ENCODE measurements at regions not wholly inside any gene's neighbourhood (a gene's known extent, or its start where the extent isn't known, plus 50 kb on each side); places are given as distances from the start of the nearest gene placed in this dataset.

DNA sequence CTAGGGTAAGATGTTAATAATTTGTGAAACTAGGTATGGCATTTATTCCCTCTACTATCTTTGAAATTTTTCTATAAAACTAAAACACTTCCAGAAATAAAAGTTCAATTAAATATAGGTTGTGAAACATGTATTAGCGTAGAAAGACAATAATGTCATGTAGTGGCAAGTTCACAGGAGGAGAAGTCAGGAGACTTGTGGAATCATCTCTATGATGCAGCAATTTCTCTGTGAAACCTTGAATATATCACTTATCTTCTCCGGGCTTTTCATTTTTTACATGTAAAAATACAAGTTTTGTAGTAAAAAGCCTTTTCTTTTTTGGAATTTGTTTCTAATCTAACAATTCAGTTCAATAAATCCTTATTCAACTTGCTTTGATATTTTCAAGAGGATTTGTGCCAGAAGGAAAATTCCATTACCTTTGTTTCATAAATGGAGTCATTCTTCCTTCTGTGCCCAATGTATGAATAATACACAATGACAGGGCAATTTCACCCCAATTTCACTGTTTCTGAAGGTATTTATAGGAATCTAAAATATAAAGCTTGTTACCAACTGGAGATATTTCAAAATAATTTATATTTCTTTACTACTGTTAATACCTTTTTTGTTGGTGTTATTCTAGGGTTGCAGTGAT lies 758.3 kb downstream of the FAM181B start:
- no peak overlapping the region for H2BK120ac ChIP-seq (ENCODE audit: low read depth, low read length)
- H3K14ac ChIP-seq (ENCODE audit: low read length in 2 of 2): no peak overlapping the region
- no peak overlapping the region for H2AFZ ChIP-seq (ENCODE audit: low read depth, low read length)
- no peak overlapping the region for H3K27ac ChIP-seq (ENCODE audit: low read length, poor library complexity, severe bottlenecking)
- no peaks in the 10 kb centered on the region for H3K79me1 ChIP-seq (replicated peaks; ENCODE audit: low read length, poor library complexity, severe bottlenecking)
- no peak overlapping the region for H3K4ac ChIP-seq (ENCODE audit: low read depth in 1 of 2, low read length in 2 of 2)
- H3K23ac ChIP-seq (ENCODE audit: low read length in 2 of 2): no peak overlapping the region
- H2AK5ac ChIP-seq (ENCODE audit: low read length, severe bottlenecking): no peak overlapping the region
- H3K4me2 ChIP-seq (ENCODE audit: low read length, poor library complexity, severe bottlenecking): no peak overlapping the region
- no CpG with 5 or more reads among the region's 2 CpGs for WGBS
- H2BK15ac ChIP-seq (ENCODE audit: low read depth, poor library complexity, severe bottlenecking): no peak overlapping the region
- H3K4me3 ChIP-seq (ENCODE audit: insufficient read depth in 1 of 2, low read depth in 1 of 2, low read length in 2 of 2): no peak overlapping the region
- DNase-seq: no peak
- H3K4me1 ChIP-seq (ENCODE audit: control insufficient read depth, insufficient read depth, low read depth, low read length): no peaks in the 10 kb centered on the region
- H3K18ac ChIP-seq (ENCODE audit: low read depth in 1 of 2, low read length in 2 of 2): no peak overlapping the region
- no peak overlapping the region for H4K91ac ChIP-seq (ENCODE audit: low read length)
- H3K9ac ChIP-seq (ENCODE audit: low read length): no peak overlapping the region
- no peak overlapping the region for H2BK12ac ChIP-seq (ENCODE audit: low read length in 2 of 2)
- no peak overlapping the region for H2BK5ac ChIP-seq (ENCODE audit: low read depth, low read length, poor library complexity, severe bottlenecking)
- H3K9me3 ChIP-seq (ENCODE audit: control insufficient read depth, low read length): no peaks in the 10 kb centered on the region
- H3K36me3 ChIP-seq (ENCODE audit: control insufficient read depth in 1 of 2, insufficient read depth in 2 of 2, low read depth in 1 of 2, low read length in 2 of 2): no peaks in the 10 kb centered on the region
- no peak overlapping the region for H4K8ac ChIP-seq (ENCODE audit: low read length)
- H3K27me3 ChIP-seq (ENCODE audit: control insufficient read depth in 1 of 2, insufficient read depth in 1 of 2, low read length in 2 of 2): no peaks in the 10 kb centered on the region

DNA sequence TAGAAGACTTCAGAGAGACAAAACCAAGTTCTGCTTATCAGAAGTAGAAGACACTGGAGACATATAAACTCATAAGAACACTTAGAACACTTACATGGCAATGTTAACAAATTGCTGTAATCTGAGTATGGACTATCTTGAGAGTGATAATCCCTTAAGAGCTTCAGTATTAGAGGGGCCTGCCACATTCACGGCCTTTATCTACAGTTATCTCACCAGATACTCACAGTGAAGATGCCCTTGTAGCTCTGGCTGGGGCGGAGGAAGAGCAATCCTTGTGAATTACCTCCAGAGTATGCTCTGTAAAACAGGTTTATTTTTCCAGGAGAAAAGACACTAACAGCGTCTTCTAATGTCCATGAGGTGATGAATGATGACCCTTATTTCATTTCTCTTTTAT lies 762.8 kb downstream of the FAM181B start:
- Histone ChIP-seq H3K36me3 (ENCODE audit: control insufficient read depth in 1 of 2, insufficient read depth in 2 of 2, low read depth in 1 of 2, low read length in 2 of 2) (no peaks in the 10 kb centered on the region), H4K8ac (ENCODE audit: low read length) (no peak overlapping the region), H2BK5ac (ENCODE audit: low read depth, low read length, poor library complexity, severe bottlenecking) (no peak overlapping the region), H3K27ac (ENCODE audit: low read length, poor library complexity, severe bottlenecking) (no peak overlapping the region), H3K23ac (ENCODE audit: low read length in 2 of 2) (no peak overlapping the region), H3K4ac (ENCODE audit: low read depth in 1 of 2, low read length in 2 of 2) (no peak overlapping the region), H2AFZ (ENCODE audit: low read depth, low read length) (no peak overlapping the region), H2BK15ac (ENCODE audit: low read depth, poor library complexity, severe bottlenecking) (no peak overlapping the region), H3K4me1 (ENCODE audit: control insufficient read depth, insufficient read depth, low read depth, low read length) (no peaks in the 10 kb centered on the region), H2BK120ac (ENCODE audit: low read depth, low read length) (no peak overlapping the region), H3K79me1 (replicated peaks; ENCODE audit: low read length, poor library complexity, severe bottlenecking) (no peaks in the 10 kb centered on the region), H3K18ac (ENCODE audit: low read depth in 1 of 2, low read length in 2 of 2) (no peak overlapping the region), H2AK5ac (ENCODE audit: low read length, severe bottlenecking) (no peak overlapping the region), H3K4me2 (ENCODE audit: low read length, poor library complexity, severe bottlenecking) (no peak overlapping the region), H3K9me3 (ENCODE audit: control insufficient read depth, low read length) (no peaks in the 10 kb centered on the region), H4K91ac (ENCODE audit: low read length) (no peak overlapping the region), H3K9ac (ENCODE audit: low read length) (peak overlapping the region; percentile 25), H2BK12ac (ENCODE audit: low read length in 2 of 2) (no peak overlapping the region), H3K14ac (ENCODE audit: low read length in 2 of 2) (no peak overlapping the region), H3K4me3 (ENCODE audit: insufficient read depth in 1 of 2, low read depth in 1 of 2, low read length in 2 of 2) (peak overlapping the region in 1 of 2 experiments; percentile 1), H3K27me3 (ENCODE audit: control insufficient read depth in 1 of 2, insufficient read depth in 1 of 2, low read length in 2 of 2) (no peaks in the 10 kb centered on the region)
- DNase-seq: no peak
- WGBS: 29% methylated on average over 3 of the region's 3 CpGs

DNA sequence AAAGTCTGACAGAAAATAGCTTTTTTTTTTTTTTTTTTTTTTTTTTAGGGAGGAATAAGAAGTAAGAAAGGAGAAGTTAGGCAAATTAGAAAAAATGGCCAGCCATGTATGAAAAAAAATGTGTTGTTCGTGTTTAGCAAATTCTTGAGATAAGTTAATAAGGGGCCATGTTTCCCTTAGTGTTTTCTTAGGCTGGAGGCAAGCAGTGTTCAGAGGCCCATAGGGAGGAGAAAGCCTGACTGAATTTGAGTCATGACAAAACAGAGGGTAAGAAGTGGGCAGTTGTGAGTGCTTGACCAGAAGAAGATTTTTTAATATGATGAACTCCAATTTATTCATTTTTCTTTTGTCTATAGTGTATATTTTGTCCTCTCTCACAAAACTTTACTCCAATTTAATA lies 766.4 kb downstream of the FAM181B start:
- no peak overlapping the region for H2BK15ac ChIP-seq (ENCODE audit: low read depth, poor library complexity, severe bottlenecking)
- no peak overlapping the region for H4K8ac ChIP-seq (ENCODE audit: low read length)
- no peaks in the 10 kb centered on the region for H3K79me1 ChIP-seq (replicated peaks; ENCODE audit: low read length, poor library complexity, severe bottlenecking)
- no peak overlapping the region for H3K18ac ChIP-seq (ENCODE audit: low read depth in 1 of 2, low read length in 2 of 2)
- no peak overlapping the region for H4K91ac ChIP-seq (ENCODE audit: low read length)
- H2BK5ac ChIP-seq (ENCODE audit: low read depth, low read length, poor library complexity, severe bottlenecking): no peak overlapping the region
- 63% methylated on average over 1 of the region's 1 CpG for WGBS
- H2BK12ac ChIP-seq (ENCODE audit: low read length in 2 of 2): no peak overlapping the region
- H3K9me3 ChIP-seq (ENCODE audit: control insufficient read depth, low read length): no peaks in the 10 kb centered on the region
- no peak overlapping the region for H3K4ac ChIP-seq (ENCODE audit: low read depth in 1 of 2, low read length in 2 of 2)
- H2AFZ ChIP-seq (ENCODE audit: low read depth, low read length): no peak overlapping the region
- H3K23ac ChIP-seq (ENCODE audit: low read length in 2 of 2): no peak overlapping the region
- H3K9ac ChIP-seq (ENCODE audit: low read length): no peak overlapping the region
- no peak for DNase-seq
- H3K14ac ChIP-seq (ENCODE audit: low read length in 2 of 2): no peak overlapping the region
- no peaks in the 10 kb centered on the region for H3K36me3 ChIP-seq (ENCODE audit: control insufficient read depth in 1 of 2, insufficient read depth in 2 of 2, low read depth in 1 of 2, low read length in 2 of 2)
- no peak overlapping the region for H3K4me3 ChIP-seq (ENCODE audit: insufficient read depth in 1 of 2, low read depth in 1 of 2, low read length in 2 of 2)
- H3K4me2 ChIP-seq (ENCODE audit: low read length, poor library complexity, severe bottlenecking): no peak overlapping the region
- no peaks in the 10 kb centered on the region for H3K27me3 ChIP-seq (ENCODE audit: control insufficient read depth in 1 of 2, insufficient read depth in 1 of 2, low read length in 2 of 2)
- no peak overlapping the region for H3K27ac ChIP-seq (ENCODE audit: low read length, poor library complexity, severe bottlenecking)
- no peak overlapping the region for H2AK5ac ChIP-seq (ENCODE audit: low read length, severe bottlenecking)
- no peaks in the 10 kb centered on the region for H3K4me1 ChIP-seq (ENCODE audit: control insufficient read depth, insufficient read depth, low read depth, low read length)
- no peak overlapping the region for H2BK120ac ChIP-seq (ENCODE audit: low read depth, low read length)

DNA sequence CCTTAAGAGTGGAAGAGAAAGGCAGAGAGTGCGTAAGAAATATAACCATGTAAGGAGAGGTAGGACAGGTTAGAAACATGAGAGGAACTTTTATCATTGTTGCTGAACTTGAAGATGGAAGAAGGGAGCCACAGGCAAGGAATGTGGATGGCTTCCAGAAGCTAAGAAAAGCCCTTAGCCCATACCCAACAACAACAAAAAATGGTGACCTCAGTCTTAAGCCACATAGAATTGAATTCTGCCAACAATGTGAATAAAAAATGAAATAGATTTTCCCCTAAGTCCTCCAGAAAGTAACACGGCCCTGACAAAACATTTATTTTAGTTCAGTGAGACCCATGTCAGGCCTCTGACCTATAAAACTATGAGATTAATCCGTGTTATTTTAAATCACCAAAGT lies 767.3 kb downstream of the FAM181B start:
- no peaks in the 10 kb centered on the region for H3K9me3 ChIP-seq (ENCODE audit: control insufficient read depth, low read length)
- no peak overlapping the region for H2BK5ac ChIP-seq (ENCODE audit: low read depth, low read length, poor library complexity, severe bottlenecking)
- no peak overlapping the region for H3K14ac ChIP-seq (ENCODE audit: low read length in 2 of 2)
- H2BK12ac ChIP-seq (ENCODE audit: low read length in 2 of 2): no peak overlapping the region
- no peaks in the 10 kb centered on the region for H3K27me3 ChIP-seq (ENCODE audit: control insufficient read depth in 1 of 2, insufficient read depth in 1 of 2, low read length in 2 of 2)
- no peak overlapping the region for H2AK5ac ChIP-seq (ENCODE audit: low read length, severe bottlenecking)
- H3K27ac ChIP-seq (ENCODE audit: low read length, poor library complexity, severe bottlenecking): no peak overlapping the region
- H3K9ac ChIP-seq (ENCODE audit: low read length): no peak overlapping the region
- H3K4me1 ChIP-seq (ENCODE audit: control insufficient read depth, insufficient read depth, low read depth, low read length): no peaks in the 10 kb centered on the region
- WGBS: 100% methylated on average over 1 of the region's 3 CpGs
- no peak overlapping the region for H3K23ac ChIP-seq (ENCODE audit: low read length in 2 of 2)
- no peaks in the 10 kb centered on the region for H3K36me3 ChIP-seq (ENCODE audit: control insufficient read depth in 1 of 2, insufficient read depth in 2 of 2, low read depth in 1 of 2, low read length in 2 of 2)
- no peak overlapping the region for H3K4ac ChIP-seq (ENCODE audit: low read depth in 1 of 2, low read length in 2 of 2)
- H2AFZ ChIP-seq (ENCODE audit: low read depth, low read length): no peak overlapping the region
- no peak overlapping the region for H4K8ac ChIP-seq (ENCODE audit: low read length)
- H3K4me2 ChIP-seq (ENCODE audit: low read length, poor library complexity, severe bottlenecking): no peak overlapping the region
- H3K18ac ChIP-seq (ENCODE audit: low read depth in 1 of 2, low read length in 2 of 2): no peak overlapping the region
- H3K79me1 ChIP-seq (replicated peaks; ENCODE audit: low read length, poor library complexity, severe bottlenecking): no peaks in the 10 kb centered on the region
- DNase-seq: no peak
- H2BK120ac ChIP-seq (ENCODE audit: low read depth, low read length): no peak overlapping the region
- H4K91ac ChIP-seq (ENCODE audit: low read length): no peak overlapping the region
- no peak overlapping the region for H2BK15ac ChIP-seq (ENCODE audit: low read depth, poor library complexity, severe bottlenecking)
- no peak overlapping the region for H3K4me3 ChIP-seq (ENCODE audit: insufficient read depth in 1 of 2, low read depth in 1 of 2, low read length in 2 of 2)
